ENCODE measurements at regions not wholly inside any gene's neighbourhood (a gene's known extent, or its start where the extent isn't known, plus 50 kb on each side); places are given as distances from the start of the nearest gene placed in this dataset.

GRCh38 chr12:73898645-73899044 lies 639.0 kb upstream of the ATXN7L3B start (continued):
- TF ChIP-seq SAP30 (IDR thresholded peaks at IDR 0.05; ENCODE audit: insufficient read depth, insufficient replicate concordance, low read length), result no peak

- Histone ChIP-seq H3K27ac (ENCODE audit: low read depth, low read length) (no peak overlapping the region), H3K4me3 (ENCODE audit: extremely low read depth in 1 of 4, insufficient read depth in 2 of 4, low read depth in 3 of 4, low read length in 4 of 4) (no peak overlapping the region), H3K79me2 (ENCODE audit: control insufficient read depth in 1 of 2, insufficient read depth in 2 of 2, low read length in 2 of 2) (no peaks in the 10 kb centered on the region), H3K18ac (ENCODE audit: extremely low read depth, low read length) (no peak overlapping the region), H3K23me2 (ENCODE audit: low read depth, low read length) (no peaks in the 10 kb centered on the region), H3K4me1 (replicated peaks in 1 of 4; ENCODE audit: control insufficient read depth in 3 of 4, insufficient read depth in 4 of 4, low read length in 3 of 4) (no peaks in the 10 kb centered on the region), H2BK5ac (ENCODE audit: low read depth, low read length) (no peak overlapping the region), H3K9me3 (ENCODE audit: insufficient read depth in 2 of 2, low read depth in 1 of 2, low read length in 1 of 2) (no peaks in the 10 kb centered on the region), H4K5ac (ENCODE audit: insufficient read length, low read depth, low read length) (no peak overlapping the region), H2AFZ (ENCODE audit: low read length) (no peak overlapping the region), H4K20me1 (replicated peaks in 1 of 2; ENCODE audit: control insufficient read depth in 1 of 2, insufficient read depth in 2 of 2, low read length in 2 of 2) (no peaks in the 10 kb centered on the region), H3K36me3 (ENCODE audit: control insufficient read depth in 2 of 4, insufficient read depth in 4 of 4, low read length in 3 of 4) (no peaks in the 10 kb centered on the region), H2BK20ac (ENCODE audit: low read length) (no peak overlapping the region), H2BK12ac (ENCODE audit: low read depth, low read length) (no peak overlapping the region), H3K27me3 (replicated peaks in 1 of 4; ENCODE audit: control insufficient read depth in 3 of 4, extremely low read depth in 1 of 4, insufficient read depth in 3 of 4, low read length in 3 of 4) (no peaks in the 10 kb centered on the region), H3K9ac (replicated peaks in 1 of 4; ENCODE audit: extremely low read depth in 1 of 4, low read depth in 3 of 4, low read length in 3 of 4) (no peak overlapping the region), H3K14ac (ENCODE audit: insufficient read length) (no peak overlapping the region), H3K79me1 (ENCODE audit: low read depth, low read length) (no peaks in the 10 kb centered on the region), H3K56ac (replicated peaks; ENCODE audit: insufficient read length, low read depth, low read length) (no peak overlapping the region), H4K91ac (replicated peaks; ENCODE audit: insufficient read length, low read length) (no peak overlapping the region), H4K8ac (ENCODE audit: extremely low read depth, insufficient read depth, low read length) (no peak overlapping the region), H2BK120ac (replicated peaks; ENCODE audit: low read depth, low read length) (no peak overlapping the region), H3K23ac (ENCODE audit: insufficient read length) (no peak overlapping the region), H3K4ac (replicated peaks; ENCODE audit: insufficient read length, low read depth, low read length) (no peak overlapping the region), H3K4me2 (ENCODE audit: insufficient read depth in 1 of 2, low read depth in 2 of 2, low read length in 2 of 2) (no peak overlapping the region), H2BK15ac (ENCODE audit: low read length) (no peak overlapping the region), H2AK5ac (ENCODE audit: low read depth, low read length) (no peak overlapping the region)
- no peak for TF ChIP-seq SP1 (IDR thresholded peaks at IDR 0.05; ENCODE audit: low read depth, low read length)
- TF ChIP-seq BACH1 (IDR thresholded peaks at IDR 0.05; ENCODE audit: low read length), result no peak
- TF ChIP-seq TAF1 (IDR thresholded peaks at IDR 0.05; ENCODE audit: low read depth, low read length), result no peak
- no peak for TF ChIP-seq CBX8 (IDR thresholded peaks at IDR 0.05; ENCODE audit: borderline replicate concordance, low read depth, low read length)
- no peak for TF ChIP-seq SP4 (IDR thresholded peaks at IDR 0.05; ENCODE audit: low read length)
- no peak for TF ChIP-seq EGR1 (IDR thresholded peaks at IDR 0.05; ENCODE audit: borderline replicate concordance, low read depth, low read length)
- no peak for TF ChIP-seq TCF12 (IDR thresholded peaks at IDR 0.05; ENCODE audit: low read depth, low read length)
- TF ChIP-seq, protein P1, sequence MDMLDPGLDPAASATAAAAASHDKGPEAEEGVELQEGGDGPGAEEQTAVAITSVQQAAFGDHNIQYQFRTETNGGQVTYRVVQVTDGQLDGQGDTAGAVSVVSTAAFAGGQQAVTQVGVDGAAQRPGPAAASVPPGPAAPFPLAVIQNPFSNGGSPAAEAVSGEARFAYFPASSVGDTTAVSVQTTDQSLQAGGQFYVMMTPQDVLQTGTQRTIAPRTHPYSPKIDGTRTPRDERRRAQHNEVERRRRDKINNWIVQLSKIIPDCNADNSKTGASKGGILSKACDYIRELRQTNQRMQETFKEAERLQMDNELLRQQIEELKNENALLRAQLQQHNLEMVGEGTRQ (IDR thresholded peaks at IDR 0.05; ENCODE audit: low read length), result no peak
- no peak for TF ChIP-seq RFX5 (IDR thresholded peaks at IDR 0.05; ENCODE audit: borderline replicate concordance, low read depth, low read length)
- no peak for TF ChIP-seq NRF1 (IDR thresholded peaks at IDR 0.05; ENCODE audit: low read depth, low read length)
- TF ChIP-seq POLR2A (IDR thresholded peaks at IDR 0.05; ENCODE audit: control extremely low read depth in 1 of 2, low read depth in 2 of 2, low read length in 2 of 2), result no peak
- ChIA-PET POLR2A (ENCODE audit: partially characterized antibody) (no interaction called here), CTCF (ENCODE audit: partially characterized antibody) (no interaction called here)
- DNase-seq (ENCODE audit: low read depth in 1 of 2, low spot score in 2 of 2), result no peak
- FAIRE-seq, result no peak
- 95% methylated on average over 2 of the region's 2 CpGs; no CpG with 5 or more reads in 1 of the 2 experiments for WGBS, 2 experiments (ENCODE audit: extremely low coverage in 1 of 2, insufficient coverage in 1 of 2, insufficient read length in 1 of 2, insufficient replicate concordance in 2 of 2, low coverage in 1 of 2, low lambda C conversion rate in 2 of 2, missing lambda C conversion rate in 1 of 2)
These were observed 635.4 kb upstream of the ATXN7L3B start for GRCh38 chr12:73902260-73902659.

All from H1 (cell line).